Heart left ventricle (tissue), 16 donors: ENCODE measurements at regions not wholly inside any gene's neighbourhood (a gene's known extent, or its start where the extent isn't known, plus 50 kb on each side); places are given as distances from the start of the nearest gene placed in this dataset.
"Not testable (repeated sequence)": the region's sequence is repeated elsewhere in the genome, so short reads cannot be mapped to it uniquely, and the experiment has no call there.

Experiments
- ATAC-seq, 4 donors: fragments of 200-7000 bp; cut with Tn5 transposase; one replicate each; pipeline ENCODE4 v1.9.1; 2020 to 2022; ENCODE audit warnings: moderate library complexity in 4 of 4, mild to moderate bottlenecking in 3 of 4, moderate number of reproducible peaks in 1 of 4
- DNase-seq, 5 donors: peaks; one replicate each; pipeline ENCODE4 v3.0.0-alpha.2; 2020
- H3K27ac ChIP-seq, 12 donors: fragments of 200-600 bp; sonication (generic) in 4 of 12; one replicate each; pipeline versions ENCODE4 v1.5.0 to v1.8.0; 2016 to 2022; ENCODE audit warnings: mild to moderate bottlenecking in 2 of 12
- H3K27me3 ChIP-seq, 9 donors: fragments of 200-600 bp; sonication (generic) in 2 of 9; one replicate each; pipeline versions ENCODE4 v1.5.1 to v1.8.0; 2016 to 2022; ENCODE audit warnings: mild to moderate bottlenecking in 3 of 9
- H3K36me3 ChIP-seq, 9 donors: fragments of 200-600 bp; sonication (generic) in 2 of 9; one replicate each; pipeline versions ENCODE4 v1.5.0 to v1.8.0; 2018 to 2022; ENCODE audit warnings: mild to moderate bottlenecking in 2 of 9
- H3K4me1 ChIP-seq, 12 donors: fragments of 200-600 bp; sonication (generic) in 4 of 12; one replicate each; pipeline versions ENCODE4 v1.5.0 to v1.8.0; 2016 to 2022; ENCODE audit warnings: mild to moderate bottlenecking in 3 of 12
- H3K4me3 ChIP-seq, 12 donors: fragments of 200-600 bp; sonication (generic) in 4 of 12; one replicate each; pipeline versions ENCODE4 v1.5.0 to v1.8.0; 2017 to 2022; ENCODE audit warnings: mild to moderate bottlenecking in 9 of 12, moderate library complexity in 4 of 12
- H3K9me3 ChIP-seq, 12 donors: fragments of 200-600 bp; sonication (generic) in 4 of 12; one replicate each; pipeline versions ENCODE4 v1.5.0 to v1.8.0; 2016 to 2022; ENCODE audit warnings: mild to moderate bottlenecking in 1 of 12
- CTCF ChIP-seq, 12 donors: fragments of 200-600 bp; sonication (generic) in 4 of 12; IDR thresholded peaks; one replicate each; pipeline versions ENCODE4 v1.5.0 to v1.8.0; 2018 to 2022; ENCODE audit warnings: antibody characterized with exemption in 12 of 12, mild to moderate bottlenecking in 5 of 12
- POLR2A ChIP-seq, 2 donors: fragments of 450-650 bp; IDR thresholded peaks; one replicate each; pipeline ENCODE4 v1.6.1; 2017; ENCODE audit warnings: antibody characterized with exemption in 2 of 2, mild to moderate bottlenecking in 2 of 2, moderate library complexity in 2 of 2
- WGBS, 4 donors: extraction: QIAGEN DNeasy Blood & Tissue Kit in 2 of 4; methylation state at CpG; one replicate each; pipeline versions ENCODE4 v1.1.5 to v1.1.7; 2013 to 2018; 5-methylcytosine and 5-hydroxymethylcytosine counted together
- intact Hi-C, 10 donors: fragments of 100-400 bp; cut with DNase I; formaldehyde crosslinking; loops; one replicate each; pipeline versions ENCODE4 v1.11.1 to v1.14.2; 2022
- donor health status: ischemic (EF 13 %, LVEDD 7.1; RV severe dilation, severe dysfunction).
- donor health status: healthy with polysubstance abuse.
- donor health status: DM: no; HTN: yes; CAD: no.
- donor health status: DM: no; HTN: no; CAD: no.
- donor health status: ischemic (EF 25% LVEDD 6.9; RV normal size, moderate dysfunction).
- donor health status: ischemic (EF 25% LVEDD 5.7; RV mildly dilated, moderate dysfunction).
- donor health status: healthy.
- donor health status: DM: yes; HTN: yes; CAD: no.
- donor health status: ischemic (EF 35%, LVEDD 5.7; RV mildly dilated, moderate dysfunction).
- donor health status: nonischemic (EF 11% LVEDD 7.7; RV severe dilation, severe dysfunction).
- donor health status: DM: yes; HTN: yes; CAD: no.
- donor health status: PGD.
- donor health status: ischemic (EF 29% LVEDD 5.4; RV normal size, mild dysfunction).
- donor health status: nonischemic (EF 23%, LVEDD 6.1; RV moderate dilation, normal function).

GRCh38 chr21:31802331-31802730, 70.4 kb upstream of the SCAF4 start:
- Histone ChIP-seq H3K4me1 (no peaks in the 10 kb centered on the region), H3K36me3 (no peaks in the 10 kb centered on the region), H3K4me3 (no peak overlapping the region), H3K27me3 (peaks cover 0 to 22% (median 3%) of the 10 kb centered on the region in 9 donors), H3K27ac (no peak overlapping the region), H3K9me3 (no peaks in the 10 kb centered on the region)
- TF ChIP-seq CTCF (IDR thresholded peaks at IDR 0.05) (no peak), POLR2A (IDR thresholded peaks at IDR 0.05) (no peak)
- intact Hi-C loops = no loop called here
- 38 to 46% (median 44%) methylated on average over 7 of the region's 7 CpGs for WGBS, 4 donors
- ATAC-seq (no peak), DNase-seq (no peak)

GRCh38 chr21:31801551-31802219, 69.8 kb upstream of the SCAF4 start:
- Histone ChIP-seq H3K4me1 (no peaks in the 10 kb centered on the region), H3K9me3 (no peaks in the 10 kb centered on the region), H3K27me3 (peaks cover 0 to 22% (median 3%) of the 10 kb centered on the region in 9 donors), H3K36me3 (no peaks in the 10 kb centered on the region), H3K27ac (no peak overlapping the region), H3K4me3 (no peak overlapping the region)
- WGBS, 4 donors = 69 to 84% (median 79%) methylated on average over 10 of the region's 10 CpGs
- intact Hi-C loops = no loop called here
- ATAC-seq (no peak), DNase-seq (no peak)
- TF ChIP-seq CTCF (IDR thresholded peaks at IDR 0.05) (no peak), POLR2A (IDR thresholded peaks at IDR 0.05) (no peak)

- no peaks in the 10 kb centered on the region for H3K36me3 ChIP-seq
- intact Hi-C loops = no loop called here
- DNase-seq (no peak), ATAC-seq (peak in 1 of 4 donors; percentile 31)
- WGBS, 4 donors = 54 to 62% (median 56%) methylated on average over 15 of the region's 15 CpGs
- TF ChIP-seq CTCF (IDR thresholded peaks at IDR 0.05) (no peak), POLR2A (IDR thresholded peaks at IDR 0.05) (no peak)
- H3K27ac ChIP-seq = no peak overlapping the region
- H3K4me3 ChIP-seq = no peak overlapping the region
- no peaks in the 10 kb centered on the region for H3K4me1 ChIP-seq
- no peaks in the 10 kb centered on the region for H3K9me3 ChIP-seq
- H3K27me3 ChIP-seq = peaks cover 0 to 26% (median 3%) of the 10 kb centered on the region in 9 donors
Observed at GRCh38 chr21:31798842-31799704, 67.2 kb upstream of the SCAF4 start.

GRCh38 chr21:31795992-31796391, 64.1 kb upstream of the SCAF4 start:
- H3K36me3 ChIP-seq = no peaks in the 10 kb centered on the region
- ATAC-seq = no peak
- no peaks in the 10 kb centered on the region for H3K4me1 ChIP-seq
- H3K27ac ChIP-seq = no peak overlapping the region
- TF ChIP-seq POLR2A (IDR thresholded peaks at IDR 0.05) (no peak), CTCF (IDR thresholded peaks at IDR 0.05) (no peak)
- H3K4me3 ChIP-seq = no peak overlapping the region
- H3K27me3 ChIP-seq = peaks cover 0 to 10% (median 0%) of the 10 kb centered on the region in 9 donors
- DNase-seq = no peak
- H3K9me3 ChIP-seq = no peaks in the 10 kb centered on the region
- WGBS, 4 donors = 50 to 77% (median 66%) methylated on average over 3 of the region's 3 CpGs
- intact Hi-C loops = no loop called here

GRCh38 chr21:31790420-31790819, 58.5 kb upstream of the SCAF4 start:
- intact Hi-C loops, H3K27ac ChIP-seq: not testable (repeated sequence)
- WGBS, 4 donors = 90 to 93% (median 92%) methylated on average over 5 of the region's 5 CpGs

More at GRCh38 chr21:31790420-31790819, 58.5 kb upstream of the SCAF4 start:
- not testable (repeated sequence) for H3K36me3 ChIP-seq, DNase-seq, H3K27me3 ChIP-seq, ATAC-seq, H3K4me1 ChIP-seq, H3K9me3 ChIP-seq, H3K4me3 ChIP-seq
